ENCODE measurements at regions not wholly inside any gene's neighbourhood (a gene's known extent, or its start where the extent isn't known, plus 50 kb on each side); places are given as distances from the start of the nearest gene placed in this dataset.

DNA sequence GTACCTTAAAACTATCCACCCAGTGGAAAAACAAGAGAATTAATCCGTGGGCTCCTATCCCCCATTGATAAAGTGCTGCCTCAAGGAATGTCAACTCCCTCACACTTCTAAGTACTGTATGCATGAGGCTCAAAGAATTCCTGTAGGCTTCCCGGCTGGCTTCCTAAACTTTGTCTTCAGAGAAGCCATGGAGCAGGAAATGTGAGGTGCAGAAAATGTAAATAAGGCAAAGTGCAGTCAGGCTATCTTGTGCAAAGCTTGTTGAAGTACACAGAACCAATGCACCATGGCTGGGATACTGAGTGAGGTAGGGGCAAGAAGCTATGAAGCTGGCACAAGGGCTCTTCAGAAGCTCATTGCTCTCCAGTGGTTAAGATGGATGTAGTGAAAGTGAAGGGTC lies 611.0 kb downstream of the FSCB start (continued):
- TF ChIP-seq YEATS2 (CRISPR knock-in tag; IDR thresholded peaks at IDR 0.05; ENCODE audit: borderline replicate concordance) (no peak), TEAD3 (CRISPR knock-in tag; optimal IDR thresholded peaks at IDR 0.05; ENCODE audit: borderline replicate concordance) (peak; percentile 26), ZMYM3 (CRISPR knock-in tag; IDR thresholded peaks at IDR 0.05) (peak; percentile 49; the same call in 1 of the 2 replicates), YEATS4 (CRISPR knock-in tag; IDR thresholded peaks at IDR 0.05; ENCODE audit: borderline replicate concordance) (no peak), BRCA1 (CRISPR knock-in tag; IDR thresholded peaks at IDR 0.05) (no peak), ZNF878 (CRISPR knock-in tag; IDR thresholded peaks at IDR 0.05) (no peak), MAFF (IDR thresholded peaks at IDR 0.05; ENCODE audit: low read depth, low read length) (no peak), KDM5B (CRISPR knock-in tag; IDR thresholded peaks at IDR 0.05; ENCODE audit: borderline replicate concordance) (no peak), ZC3H13 (CRISPR knock-in tag; IDR thresholded peaks at IDR 0.05) (no peak), SRSF9 (IDR thresholded peaks at IDR 0.05; ENCODE audit: borderline replicate concordance, insufficient read depth, low read depth, low read length, poor library complexity, severe bottlenecking) (no peak), MYNN (CRISPR knock-in tag; IDR thresholded peaks at IDR 0.05; ENCODE audit: low read depth) (no peak), ZNF292 (CRISPR knock-in tag; IDR thresholded peaks at IDR 0.05; ENCODE audit: borderline replicate concordance, low read depth) (peak; percentile 83; the same call in 1 of the 2 replicates), HCFC1 (IDR thresholded peaks at IDR 0.05; ENCODE audit: low read depth, low read length) (no peak), ARID2 (CRISPR knock-in tag; IDR thresholded peaks at IDR 0.05; ENCODE audit: borderline replicate concordance) (no peak), ZNF788 (CRISPR knock-in tag; IDR thresholded peaks at IDR 0.05; ENCODE audit: borderline replicate concordance) (peak; percentile 46; the same call in 1 of the 2 replicates), ZNF589 (CRISPR knock-in tag; conservative IDR thresholded peaks at IDR 0.05) (no peak), ZNF468 (CRISPR knock-in tag; IDR thresholded peaks at IDR 0.05) (no peak), SOX5 (CRISPR knock-in tag; IDR thresholded peaks at IDR 0.05; ENCODE audit: borderline replicate concordance) (0 out of 2 replicates have a peak, but pooled peaks have one; percentile 30), ZNF547 (CRISPR knock-in tag; IDR thresholded peaks at IDR 0.05) (no peak), CHD2 (IDR thresholded peaks at IDR 0.05; ENCODE audit: low read depth, low read length) (no peak), ZNF101 (CRISPR knock-in tag; IDR thresholded peaks at IDR 0.05; ENCODE audit: borderline replicate concordance, low read depth) (no peak), GABPA (IDR thresholded peaks at IDR 0.05; ENCODE audit: low read depth, low read length) (no peak), GABPA (CRISPR knock-in tag; IDR thresholded peaks at IDR 0.05; ENCODE audit: low read depth) (0 out of 2 replicates have a peak, but pooled peaks have one; percentile 23)
- TF ChIP-seq, protein P1, sequence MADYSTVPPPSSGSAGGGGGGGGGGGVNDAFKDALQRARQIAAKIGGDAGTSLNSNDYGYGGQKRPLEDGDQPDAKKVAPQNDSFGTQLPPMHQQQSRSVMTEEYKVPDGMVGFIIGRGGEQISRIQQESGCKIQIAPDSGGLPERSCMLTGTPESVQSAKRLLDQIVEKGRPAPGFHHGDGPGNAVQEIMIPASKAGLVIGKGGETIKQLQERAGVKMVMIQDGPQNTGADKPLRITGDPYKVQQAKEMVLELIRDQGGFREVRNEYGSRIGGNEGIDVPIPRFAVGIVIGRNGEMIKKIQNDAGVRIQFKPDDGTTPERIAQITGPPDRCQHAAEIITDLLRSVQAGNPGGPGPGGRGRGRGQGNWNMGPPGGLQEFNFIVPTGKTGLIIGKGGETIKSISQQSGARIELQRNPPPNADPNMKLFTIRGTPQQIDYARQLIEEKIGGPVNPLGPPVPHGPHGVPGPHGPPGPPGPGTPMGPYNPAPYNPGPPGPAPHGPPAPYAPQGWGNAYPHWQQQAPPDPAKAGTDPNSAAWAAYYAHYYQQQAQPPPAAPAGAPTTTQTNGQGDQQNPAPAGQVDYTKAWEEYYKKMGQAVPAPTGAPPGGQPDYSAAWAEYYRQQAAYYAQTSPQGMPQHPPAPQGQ (CRISPR knock-in tag; IDR thresholded peaks at IDR 0.05; ENCODE audit: borderline replicate concordance), result no peak
- TF ChIP-seq, protein P2, sequence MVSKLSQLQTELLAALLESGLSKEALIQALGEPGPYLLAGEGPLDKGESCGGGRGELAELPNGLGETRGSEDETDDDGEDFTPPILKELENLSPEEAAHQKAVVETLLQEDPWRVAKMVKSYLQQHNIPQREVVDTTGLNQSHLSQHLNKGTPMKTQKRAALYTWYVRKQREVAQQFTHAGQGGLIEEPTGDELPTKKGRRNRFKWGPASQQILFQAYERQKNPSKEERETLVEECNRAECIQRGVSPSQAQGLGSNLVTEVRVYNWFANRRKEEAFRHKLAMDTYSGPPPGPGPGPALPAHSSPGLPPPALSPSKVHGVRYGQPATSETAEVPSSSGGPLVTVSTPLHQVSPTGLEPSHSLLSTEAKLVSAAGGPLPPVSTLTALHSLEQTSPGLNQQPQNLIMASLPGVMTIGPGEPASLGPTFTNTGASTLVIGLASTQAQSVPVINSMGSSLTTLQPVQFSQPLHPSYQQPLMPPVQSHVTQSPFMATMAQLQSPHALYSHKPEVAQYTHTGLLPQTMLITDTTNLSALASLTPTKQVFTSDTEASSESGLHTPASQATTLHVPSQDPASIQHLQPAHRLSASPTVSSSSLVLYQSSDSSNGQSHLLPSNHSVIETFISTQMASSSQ (IDR thresholded peaks at IDR 0.05; ENCODE audit: low read depth), result 0 out of 2 replicates have a peak, but pooled peaks have one; percentile 20
- TF ChIP-seq, protein P2 (CRISPR knock-in tag; IDR thresholded peaks at IDR 0.05; ENCODE audit: borderline replicate concordance), result no peak
- TF ChIP-seq, protein P3, sequence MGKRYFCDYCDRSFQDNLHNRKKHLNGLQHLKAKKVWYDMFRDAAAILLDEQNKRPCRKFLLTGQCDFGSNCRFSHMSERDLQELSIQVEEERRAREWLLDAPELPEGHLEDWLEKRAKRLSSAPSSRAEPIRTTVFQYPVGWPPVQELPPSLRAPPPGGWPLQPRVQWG (CRISPR knock-in tag; IDR thresholded peaks at IDR 0.05; ENCODE audit: borderline replicate concordance, low read depth), result no peak
